Mucosa of rectum (tissue), 2 donors: ENCODE measurements at regions not wholly inside any gene's neighbourhood (a gene's known extent, or its start where the extent isn't known, plus 50 kb on each side); places are given as distances from the start of the nearest gene placed in this dataset.

ENCODE experiments used
- H3K27ac ChIP-seq, 2 donors: one replicate each; pipeline ENCODE4 v1.7.0; 2013; ENCODE audit warnings: inconsistent platforms in 2 of 2, low read depth in 2 of 2, low read length in 2 of 2
- H3K27me3 ChIP-seq, 2 donors: one replicate each; pipeline ENCODE4 v1.7.0; 2013; ENCODE audit warnings: low read length in 2 of 2; ENCODE audit not compliant: control insufficient read depth in 2 of 2, insufficient read depth in 2 of 2
- H3K36me3 ChIP-seq, 2 donors: one replicate each; pipeline ENCODE4 v1.7.0; 2013; ENCODE audit warnings: low read length in 2 of 2; ENCODE audit not compliant: control insufficient read depth in 2 of 2, insufficient read depth in 2 of 2
- H3K4me1 ChIP-seq, 2 donors: one replicate each; pipeline ENCODE4 v1.7.0; 2013; ENCODE audit warnings: low read length in 2 of 2, mild to moderate bottlenecking in 1 of 2; ENCODE audit not compliant: control insufficient read depth in 2 of 2, insufficient read depth in 2 of 2
- H3K4me3 ChIP-seq, 2 donors: one replicate each; pipeline ENCODE4 v1.7.0; 2013; ENCODE audit warnings: low read length in 2 of 2
- H3K9ac ChIP-seq, 2 donors: one replicate each; pipeline ENCODE4 v1.7.0; 2013; ENCODE audit warnings: low read length in 2 of 2, low read depth in 1 of 2, mild to moderate bottlenecking in 1 of 2
- H3K9me3 ChIP-seq, 2 donors: one replicate each; pipeline ENCODE4 v1.7.0; 2013; ENCODE audit warnings: low read length in 2 of 2; ENCODE audit not compliant: control insufficient read depth in 2 of 2
- donor health status: healthy.
- donor health status: Normal muscosa, but diverticular disease.

DNA sequence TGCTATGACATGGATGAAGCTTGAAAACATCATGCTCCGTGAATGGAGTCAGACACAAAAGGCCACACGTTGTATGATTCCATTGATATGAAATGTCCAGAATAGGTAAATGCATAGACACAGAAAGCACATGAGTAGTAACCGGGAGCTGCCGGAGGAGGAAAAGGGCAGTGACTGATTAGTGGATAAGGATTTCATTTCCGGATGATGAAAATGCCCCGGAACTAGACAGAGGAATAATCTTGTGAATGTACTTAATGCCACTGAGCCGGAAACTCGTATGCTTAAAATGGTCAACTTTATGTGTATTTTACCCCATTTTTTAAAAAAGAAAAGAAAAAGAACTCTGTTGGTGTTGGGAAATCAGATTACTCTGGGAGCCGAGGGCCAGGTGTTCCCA is 112.7 kb upstream of the FAM9B start:
- H3K4me1 ChIP-seq: no peaks in the 10 kb centered on the region
- H3K9ac ChIP-seq: no peak overlapping the region

DNA sequence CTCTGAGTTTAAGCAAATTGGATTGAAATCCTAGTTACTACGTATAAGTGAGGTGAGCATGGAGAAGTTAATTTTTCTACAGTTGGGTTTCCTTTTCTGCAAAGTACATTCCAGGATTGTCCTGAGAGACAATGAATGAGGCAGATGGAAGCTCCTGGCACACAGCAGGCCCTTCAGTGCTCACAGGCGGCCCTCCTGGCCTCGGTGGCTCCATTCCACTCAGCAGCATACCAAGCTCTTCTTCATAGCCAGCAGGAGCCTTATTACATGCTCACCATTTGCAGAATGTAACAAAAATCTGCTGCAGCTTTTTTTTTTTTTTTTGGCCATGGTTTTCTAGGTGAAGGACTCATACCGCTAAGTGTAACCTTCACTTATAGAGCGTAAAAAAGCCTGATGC is 113.2 kb upstream of the FAM9B start:
- no peak overlapping the region for H3K27ac ChIP-seq
- H3K9ac ChIP-seq: no peak overlapping the region
- H3K4me1 ChIP-seq: no peaks in the 10 kb centered on the region
- peaks cover 0 to 2% of the 10 kb centered on the region in 2 donors for H3K27me3 ChIP-seq
- H3K36me3 ChIP-seq: no peaks in the 10 kb centered on the region
- no peaks in the 10 kb centered on the region for H3K9me3 ChIP-seq
- no peak overlapping the region for H3K4me3 ChIP-seq

More for the DNA sequence above, 112.7 kb upstream of the FAM9B start:
- no peaks in the 10 kb centered on the region for H3K9me3 ChIP-seq
- H3K27ac ChIP-seq: no peak overlapping the region
- peaks cover 0 to 2% of the 10 kb centered on the region in 2 donors for H3K27me3 ChIP-seq
- H3K36me3 ChIP-seq: no peaks in the 10 kb centered on the region
- no peak overlapping the region for H3K4me3 ChIP-seq

DNA sequence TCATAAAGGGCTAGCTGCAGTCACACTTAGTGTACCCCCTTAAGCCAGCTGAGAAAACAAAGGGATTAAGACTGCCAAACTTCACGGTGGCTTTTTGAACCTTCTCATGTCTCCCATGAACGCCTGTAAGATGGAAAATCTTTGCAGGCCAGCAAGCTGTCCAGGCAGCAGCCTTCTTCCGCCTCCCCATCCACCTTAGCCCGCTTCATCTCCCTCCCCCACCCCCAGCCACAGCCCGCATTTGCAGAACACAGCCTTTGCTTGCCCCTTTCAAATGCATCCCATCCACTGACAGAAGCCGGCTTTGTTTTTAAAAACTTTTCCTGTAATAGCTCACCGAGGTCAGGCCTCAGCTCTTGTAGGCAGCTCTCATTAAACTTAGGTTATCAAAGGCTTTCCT is 113.8 kb upstream of the FAM9B start:
- H3K4me1 ChIP-seq: no peaks in the 10 kb centered on the region
- peaks cover 0 to 2% of the 10 kb centered on the region in 2 donors for H3K27me3 ChIP-seq
- H3K9me3 ChIP-seq: no peaks in the 10 kb centered on the region
- H3K4me3 ChIP-seq: no peak overlapping the region
- H3K36me3 ChIP-seq: no peaks in the 10 kb centered on the region
- H3K27ac ChIP-seq: no peak overlapping the region
- no peak overlapping the region for H3K9ac ChIP-seq

DNA sequence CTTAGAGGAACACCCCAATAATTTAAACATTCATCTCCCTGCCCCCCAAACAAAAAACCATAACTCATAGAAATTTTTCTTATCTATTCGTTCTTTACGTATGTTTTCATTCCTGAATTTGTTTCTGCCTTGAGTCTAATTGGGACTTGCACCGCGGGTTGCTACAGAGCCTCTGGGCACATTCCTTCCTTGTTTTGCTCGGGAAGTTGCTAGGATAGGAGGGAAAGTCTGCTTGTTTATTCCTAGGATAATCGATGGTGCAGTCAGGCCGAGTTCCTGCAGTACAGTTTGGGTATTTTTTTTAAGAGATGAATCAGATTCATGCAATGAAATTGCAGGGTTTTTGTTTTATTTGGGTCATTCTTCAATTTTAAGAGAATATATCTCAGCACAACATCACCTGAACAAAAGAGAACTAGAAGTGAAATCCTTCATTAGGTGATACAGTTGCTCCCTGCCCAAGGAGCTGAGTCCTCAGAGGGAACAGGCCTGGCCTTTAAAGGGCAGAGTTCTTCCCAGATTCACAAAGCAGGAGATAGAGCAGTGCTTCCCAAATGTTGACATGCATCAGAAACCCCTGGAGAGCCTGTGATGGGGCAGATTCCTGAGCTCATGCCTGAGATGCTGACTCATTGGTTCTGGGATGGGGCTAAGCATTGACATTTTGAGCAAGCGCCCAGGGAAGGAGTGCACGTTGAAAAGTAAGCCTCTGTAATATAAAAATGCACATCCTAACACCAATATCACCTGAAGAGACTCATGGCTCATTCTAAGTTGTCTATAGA is 114.9 kb upstream of the FAM9B start:
- H3K9me3 ChIP-seq: no peaks in the 10 kb centered on the region
- no peak overlapping the region for H3K27ac ChIP-seq
- H3K36me3 ChIP-seq: no peaks in the 10 kb centered on the region
- H3K4me1 ChIP-seq: no peaks in the 10 kb centered on the region
- H3K9ac ChIP-seq: no peak overlapping the region
- H3K4me3 ChIP-seq: no peak overlapping the region
- peaks cover 0 to 2% of the 10 kb centered on the region in 2 donors for H3K27me3 ChIP-seq

DNA sequence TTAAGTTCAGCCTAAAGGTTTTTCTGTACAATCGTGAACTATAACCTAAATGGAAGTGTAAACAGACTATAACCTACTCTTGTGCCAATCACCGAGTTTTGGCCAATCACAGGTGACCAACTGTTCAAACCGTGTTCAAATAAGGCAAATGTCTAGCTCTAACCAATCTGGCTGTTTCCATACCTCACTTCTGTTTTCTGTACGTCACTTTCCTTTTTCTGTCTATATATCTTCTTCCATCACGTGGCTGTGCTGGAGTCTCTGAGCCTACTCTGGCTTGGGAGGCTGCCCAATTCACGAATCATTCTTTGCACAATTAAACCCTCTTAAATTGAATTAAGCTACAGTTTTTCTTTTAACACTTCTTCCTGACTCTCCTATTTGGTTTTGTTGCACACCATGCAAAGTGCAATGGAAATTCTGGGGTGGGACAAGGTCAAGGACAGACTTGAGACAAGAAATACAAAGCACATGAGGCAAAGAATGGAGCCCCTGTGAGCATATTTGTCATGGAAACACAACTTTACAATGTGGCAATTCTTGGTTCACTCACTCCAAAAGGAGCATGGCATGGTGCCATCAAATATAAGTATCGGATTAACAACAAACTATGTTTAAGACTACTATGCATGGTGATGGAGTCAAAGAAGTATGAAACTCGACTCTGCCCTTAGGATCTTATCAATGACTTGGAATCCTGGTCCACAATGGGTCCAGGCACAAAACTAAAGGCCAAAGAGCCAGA is 115.7 kb upstream of the FAM9B start:
- no peak overlapping the region for H3K27ac ChIP-seq
- no peaks in the 10 kb centered on the region for H3K36me3 ChIP-seq
- H3K9me3 ChIP-seq: no peaks in the 10 kb centered on the region
- H3K27me3 ChIP-seq: peaks cover 0 to 2% of the 10 kb centered on the region in 2 donors
- no peak overlapping the region for H3K9ac ChIP-seq
- no peak overlapping the region for H3K4me3 ChIP-seq
- no peaks in the 10 kb centered on the region for H3K4me1 ChIP-seq

DNA sequence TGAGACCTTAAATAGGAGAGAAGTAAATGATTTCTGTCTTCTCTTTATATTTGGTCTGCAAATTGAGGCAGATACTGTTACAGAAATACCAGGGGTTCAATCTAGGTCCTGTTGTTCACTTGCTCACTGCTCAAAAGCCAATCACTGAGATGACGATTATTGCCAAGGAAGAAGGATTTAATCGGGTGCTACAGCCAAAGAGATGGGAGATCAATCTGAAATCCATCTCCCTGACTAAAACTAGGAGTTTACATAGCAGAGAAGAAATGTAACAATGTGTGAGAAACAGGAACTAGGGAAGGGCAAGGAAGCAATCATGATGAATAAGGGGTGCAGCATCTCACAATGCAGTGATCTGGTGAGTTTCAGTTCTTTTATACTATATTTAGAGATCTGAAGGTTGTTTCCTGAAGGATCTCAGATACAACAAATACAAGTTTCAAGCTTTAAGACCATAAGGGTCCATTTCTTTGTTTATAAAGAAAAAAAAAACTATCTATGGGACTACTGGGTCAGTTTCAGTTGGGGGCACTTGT is 117.9 kb upstream of the FAM9B start:
- Histone ChIP-seq H3K36me3 (no peaks in the 10 kb centered on the region), H3K4me1 (no peaks in the 10 kb centered on the region), H3K4me3 (no peak overlapping the region), H3K27me3 (peaks cover 0 to 2% of the 10 kb centered on the region in 2 donors), H3K9ac (no peak overlapping the region), H3K9me3 (no peaks in the 10 kb centered on the region), H3K27ac (no peak overlapping the region)

DNA sequence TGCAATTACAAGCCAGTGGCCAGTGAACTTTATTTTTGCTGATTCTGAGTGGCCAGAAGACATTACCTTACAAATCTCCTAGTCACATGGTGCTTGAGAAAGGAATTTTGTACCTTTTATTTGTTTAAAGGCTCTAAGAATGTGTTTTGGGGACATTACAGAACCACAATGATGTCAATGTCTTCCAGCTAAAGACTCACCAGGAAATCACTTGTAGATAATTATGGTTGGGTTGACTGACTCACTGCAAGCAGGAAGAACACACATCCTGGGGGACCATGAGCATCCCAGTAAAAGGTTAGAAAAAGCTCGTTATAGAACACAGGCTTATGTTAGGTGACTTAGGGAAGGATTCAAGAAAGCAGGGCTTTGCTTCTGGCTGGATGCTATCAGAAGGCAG is 119.4 kb upstream of the FAM9B start:
- Histone ChIP-seq H3K27ac (no peak overlapping the region), H3K4me3 (no peak overlapping the region), H3K36me3 (no peaks in the 10 kb centered on the region), H3K9ac (no peak overlapping the region), H3K9me3 (no peaks in the 10 kb centered on the region), H3K27me3 (no peaks in the 10 kb centered on the region), H3K4me1 (no peaks in the 10 kb centered on the region)

DNA sequence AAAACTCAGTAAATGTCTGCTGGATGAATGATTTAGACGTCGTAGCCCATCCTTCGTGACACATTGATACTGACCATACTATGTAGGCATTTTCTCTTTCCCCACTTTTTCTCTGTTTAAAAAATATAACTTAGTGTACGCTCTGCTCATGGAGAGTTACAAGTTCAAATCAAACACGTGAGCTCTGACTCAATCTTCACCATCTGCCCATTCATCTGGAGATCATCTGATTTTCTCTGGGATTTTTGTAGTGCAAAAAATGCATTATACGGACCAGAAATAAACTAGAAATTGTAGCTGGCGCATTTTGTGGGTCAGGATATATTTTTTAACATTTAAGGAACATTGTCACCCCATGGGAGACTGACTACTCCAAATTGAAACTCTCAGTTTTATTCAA is 124.7 kb upstream of the FAM9B start:
- Histone ChIP-seq H3K4me1 (no peaks in the 10 kb centered on the region), H3K36me3 (no peaks in the 10 kb centered on the region), H3K4me3 (no peak overlapping the region), H3K27ac (no peak overlapping the region), H3K9ac (no peak overlapping the region), H3K27me3 (no peaks in the 10 kb centered on the region), H3K9me3 (no peaks in the 10 kb centered on the region)

DNA sequence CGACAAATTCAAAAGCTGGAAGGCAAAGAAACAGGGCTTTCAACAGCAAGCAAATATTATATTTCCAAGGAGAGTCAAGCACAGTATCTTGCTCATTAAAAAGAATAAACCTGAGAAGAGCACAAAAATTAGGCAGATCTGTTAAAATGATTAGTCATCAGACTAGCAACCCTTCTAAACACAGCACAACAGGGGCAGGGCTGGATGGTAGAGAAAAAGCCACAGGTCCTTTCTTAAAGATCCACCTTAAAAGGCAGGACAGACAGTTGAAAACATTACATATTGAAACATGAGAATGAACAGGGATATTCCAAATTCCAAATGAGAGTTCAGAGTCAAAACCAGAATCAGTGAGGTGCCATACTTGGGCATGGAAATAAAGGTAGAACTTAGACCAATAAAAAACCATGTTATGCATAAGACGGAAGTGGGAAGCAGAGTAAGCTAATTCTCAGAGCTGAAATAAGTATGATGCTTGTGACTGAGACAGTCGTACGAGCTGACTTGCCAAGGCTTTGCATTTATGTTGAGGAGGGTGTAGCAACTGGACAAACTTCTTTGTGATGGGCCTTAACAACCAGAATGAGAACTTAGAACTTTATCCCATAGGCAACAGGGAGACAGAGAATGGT is 126.9 kb upstream of the FAM9B start:
- no peak overlapping the region for H3K27ac ChIP-seq
- H3K36me3 ChIP-seq: no peaks in the 10 kb centered on the region
- H3K27me3 ChIP-seq: no peaks in the 10 kb centered on the region
- no peaks in the 10 kb centered on the region for H3K9me3 ChIP-seq
- H3K9ac ChIP-seq: no peak overlapping the region
- no peaks in the 10 kb centered on the region for H3K4me1 ChIP-seq
- no peak overlapping the region for H3K4me3 ChIP-seq

DNA sequence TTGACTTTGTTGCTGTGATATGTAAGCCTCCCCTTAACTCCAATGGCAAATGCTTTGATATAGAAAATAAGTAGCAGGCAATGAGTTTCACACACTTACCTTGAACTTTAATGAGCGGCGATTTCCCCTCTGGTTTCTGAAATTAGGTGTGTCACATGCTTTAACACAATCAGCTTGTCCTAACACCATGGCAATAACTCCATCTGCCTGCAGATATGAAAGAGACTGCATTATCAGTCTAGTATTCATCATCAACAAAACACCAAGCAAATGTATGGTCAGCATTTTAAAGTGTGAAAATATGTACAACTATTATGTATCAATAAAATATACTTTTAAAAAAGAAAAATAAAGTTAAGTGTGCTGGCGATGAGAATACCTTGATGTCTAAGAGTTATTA is 128.8 kb upstream of the FAM9B start:
- Histone ChIP-seq H3K4me1 (no peaks in the 10 kb centered on the region), H3K27me3 (no peaks in the 10 kb centered on the region), H3K9ac (no peak overlapping the region), H3K4me3 (no peak overlapping the region), H3K36me3 (no peaks in the 10 kb centered on the region), H3K9me3 (no peaks in the 10 kb centered on the region), H3K27ac (no peak overlapping the region)
